Fibroblast of mammary gland (primary cell): ENCODE measurements at regions not wholly inside any gene's neighbourhood (a gene's known extent, or its start where the extent isn't known, plus 50 kb on each side); places are given as distances from the start of the nearest gene placed in this dataset.

Source experiments
- DNase-seq: peaks from one replicate; pipeline ENCODE4 v3.0.0-alpha.2; 2010; ENCODE audit warnings: low read depth
- H3K4me3 ChIP-seq: 2 replicates; pipeline ENCODE4 v1.5.1; 2011; ENCODE audit warnings: low read depth, mild to moderate bottlenecking, low read length, moderate library complexity; ENCODE audit not compliant: control insufficient read depth
- CTCF ChIP-seq: conservative IDR thresholded peaks from 2 replicates; pipeline ENCODE4 v1.5.1; 2011; ENCODE audit warnings: low read depth, low read length, inconsistent platforms; ENCODE audit not compliant: control insufficient read depth, insufficient read depth

GRCh38 chrX:39302838-39303237 is 501.6 kb downstream of the MID1IP1 start:
- no peak for DNase-seq
- TF ChIP-seq CTCF = no peak
- H3K4me3 ChIP-seq = no peak overlapping the region

GRCh38 chrX:39304746-39305145 is 503.5 kb downstream of the MID1IP1 start:
- TF ChIP-seq CTCF = no peak
- no peak for DNase-seq
- H3K4me3 ChIP-seq = no peak overlapping the region

- TF ChIP-seq CTCF = no peak
Measured at GRCh38 chrX:39307488-39307887, 506.2 kb downstream of the MID1IP1 start.

GRCh38 chrX:39308126-39308525 is 506.9 kb downstream of the MID1IP1 start:
- no peak for DNase-seq
- no peak for TF ChIP-seq CTCF
- no peak overlapping the region for H3K4me3 ChIP-seq

More at GRCh38 chrX:39307488-39307887, 506.2 kb downstream of the MID1IP1 start:
- H3K4me3 ChIP-seq = no peak overlapping the region
- no peak for DNase-seq

GRCh38 chrX:39309018-39309635 is 507.9 kb downstream of the MID1IP1 start:
- H3K4me3 ChIP-seq = no peak overlapping the region
- DNase-seq = peak; percentile 24
- no peak for TF ChIP-seq CTCF

- DNase-seq = no peak
- H3K4me3 ChIP-seq = no peak overlapping the region
- TF ChIP-seq CTCF = no peak
Measured at GRCh38 chrX:39309721-39310152, 508.5 kb downstream of the MID1IP1 start.

- TF ChIP-seq CTCF = no peak
- no peak for DNase-seq
- no peak overlapping the region for H3K4me3 ChIP-seq
Measured at GRCh38 chrX:39310891-39311290, 509.6 kb downstream of the MID1IP1 start.
